HG02840 (cell line): ENCODE measurements at regions not wholly inside any gene's neighbourhood (a gene's known extent, or its start where the extent isn't known, plus 50 kb on each side); places are given as distances from the start of the nearest gene placed in this dataset.

Source experiments
- ATAC-seq: cut with Tn5 transposase; IDR thresholded peaks from one replicate; pipeline ENCODE4 v1.9.1; 2021; ENCODE audit warnings: mild to moderate bottlenecking, moderate library complexity, moderate number of reproducible peaks; ENCODE audit not compliant: unreplicated experiment, low FRiP score

DNA sequence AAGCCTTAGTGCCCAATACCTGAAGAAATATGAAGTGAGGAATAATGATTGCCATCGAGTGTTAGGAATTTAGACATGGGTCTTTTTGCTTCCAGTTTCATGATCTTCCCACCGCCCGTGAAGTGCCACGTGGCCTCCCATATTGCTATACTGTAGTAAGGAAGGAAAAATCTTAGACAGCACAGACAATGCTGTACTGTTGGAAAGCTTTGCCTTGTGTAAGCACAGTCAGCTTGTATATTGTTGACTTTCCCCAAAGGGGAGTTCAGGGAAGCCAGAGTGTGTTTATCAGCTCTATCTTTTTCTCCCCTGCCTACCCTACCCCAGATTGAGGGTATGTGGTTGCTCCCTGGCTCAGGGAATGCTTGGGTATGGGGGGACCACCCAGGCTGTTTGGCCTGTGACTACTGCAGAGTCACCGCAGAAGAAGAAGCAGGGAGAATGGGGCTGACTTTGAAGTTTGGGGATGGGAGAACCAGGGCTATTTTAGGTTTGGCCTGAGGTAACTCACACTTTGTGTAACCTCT lies 161.8 kb upstream of the MEF2C start:
- no peak for ATAC-seq

DNA sequence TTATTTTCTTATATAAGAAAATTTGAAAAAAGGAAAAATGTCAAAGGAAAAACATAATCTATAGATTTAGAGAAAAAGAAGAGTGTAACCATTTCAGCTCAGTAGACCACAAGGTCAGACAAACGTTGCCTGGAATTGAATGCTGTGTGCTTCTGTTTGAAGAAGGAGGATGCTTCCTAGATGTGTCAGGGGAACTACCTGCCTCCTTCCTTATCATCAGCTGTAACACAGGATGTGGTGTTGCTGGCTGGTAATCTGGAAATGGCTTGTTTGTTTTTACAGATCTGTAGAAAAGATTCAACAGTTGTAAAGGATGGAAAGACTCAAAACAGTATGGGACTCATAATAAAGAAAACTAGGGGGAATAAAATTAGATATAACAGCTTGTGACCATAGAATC lies 160.7 kb upstream of the MEF2C start:
- no peak for ATAC-seq

GRCh38 chr5:89042746-89043145 lies 159.8 kb upstream of the MEF2C start:
- ATAC-seq: no peak

- no peak for ATAC-seq
Observed at GRCh38 chr5:89041976-89042375, 159.0 kb upstream of the MEF2C start.

- ATAC-seq: no peak
Observed at GRCh38 chr5:89041249-89041779, 158.3 kb upstream of the MEF2C start.

- ATAC-seq: no peak
Observed at GRCh38 chr5:89036704-89037489, 153.9 kb upstream of the MEF2C start.

DNA sequence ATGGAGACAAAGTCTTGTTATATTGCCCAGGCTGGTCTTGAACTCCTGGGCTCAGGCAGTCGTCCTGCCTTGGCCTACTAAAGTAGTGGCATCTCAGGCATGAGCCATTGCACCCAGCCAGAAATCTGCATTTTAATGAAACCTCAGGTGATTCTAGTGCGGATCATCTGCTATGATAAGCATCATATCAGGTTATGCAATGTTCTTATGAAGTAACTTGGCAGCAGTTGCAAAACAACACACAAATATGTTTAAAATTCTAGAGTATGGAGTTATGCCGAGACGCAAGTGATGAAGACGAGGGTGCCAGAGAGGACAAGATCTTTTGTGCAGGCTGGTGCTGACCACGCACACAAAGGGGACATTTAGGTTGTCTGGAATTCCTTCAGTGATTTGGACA lies 153.2 kb upstream of the MEF2C start:
- no peak for ATAC-seq

DNA sequence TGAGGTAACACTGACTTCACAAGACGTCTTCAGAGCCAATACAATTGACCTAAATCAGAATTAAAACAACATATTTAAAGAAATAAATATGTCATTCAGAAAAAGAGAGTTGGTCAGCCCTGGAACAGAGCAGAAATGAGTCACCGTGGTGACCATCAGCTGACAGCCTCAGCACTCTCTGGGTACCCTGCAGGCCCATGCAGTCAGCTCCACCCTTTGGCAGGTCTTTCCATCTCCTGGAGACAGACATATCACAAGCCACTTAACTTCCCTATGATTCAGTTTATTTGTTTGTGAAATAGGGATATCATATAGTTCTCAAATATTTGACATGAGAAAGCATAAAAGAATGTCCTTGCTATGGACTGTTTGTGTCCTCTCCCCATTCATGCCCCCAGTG lies 151.6 kb upstream of the MEF2C start:
- ATAC-seq: no peak

GRCh38 chr5:89030798-89031197 lies 147.8 kb upstream of the MEF2C start:
- ATAC-seq: no peak

GRCh38 chr5:89028595-89029285 lies 145.8 kb upstream of the MEF2C start:
- no peak for ATAC-seq

DNA sequence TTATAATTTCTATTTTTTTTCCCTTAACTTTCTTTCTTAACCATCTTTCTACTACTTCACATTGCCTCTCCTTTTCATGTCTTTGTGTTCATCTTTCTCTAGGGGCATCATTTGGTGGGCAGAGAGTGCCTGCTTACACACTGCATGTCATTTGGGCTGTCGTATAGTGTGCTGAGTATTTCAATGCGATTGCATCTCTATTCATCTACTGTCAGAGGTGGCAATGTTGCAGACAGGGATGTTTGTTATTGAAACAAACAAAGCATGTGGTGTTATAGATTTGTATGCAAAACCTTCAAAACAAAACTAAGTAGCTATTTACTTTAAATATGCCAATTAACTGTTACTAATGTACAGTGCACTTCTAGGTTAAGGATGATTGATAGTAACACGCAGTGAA lies 141.1 kb upstream of the MEF2C start:
- ATAC-seq: no peak

DNA sequence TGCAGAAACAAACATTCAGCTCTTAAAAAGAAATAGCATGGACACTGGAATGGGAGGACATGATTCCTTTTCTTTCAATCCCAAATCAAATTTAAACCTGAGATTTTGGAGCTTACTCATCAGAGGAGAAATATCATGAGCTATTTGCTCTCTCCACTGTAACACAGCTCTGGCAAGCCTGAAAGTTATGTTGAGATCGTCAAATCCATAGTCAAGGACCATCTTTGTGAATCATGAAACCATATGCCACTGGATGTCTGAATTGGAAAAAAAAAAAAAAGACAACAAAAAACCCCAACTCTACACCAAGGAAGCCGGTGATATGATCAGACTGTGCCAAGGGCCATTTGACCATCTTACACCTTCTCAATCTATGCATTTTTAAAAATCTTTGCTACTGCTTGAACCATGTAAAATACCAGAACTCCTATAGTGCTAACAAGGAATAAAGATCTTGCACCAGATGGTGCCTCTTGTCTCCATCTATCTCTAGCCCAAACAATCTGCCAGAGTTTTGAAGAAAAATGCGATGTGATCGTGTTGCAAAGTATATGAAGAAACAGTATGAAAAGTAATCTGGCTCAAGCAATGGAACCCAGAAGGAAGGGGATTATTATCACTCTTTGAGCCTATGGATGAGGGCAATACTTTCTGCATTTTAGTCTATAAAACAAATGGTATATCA lies 138.1 kb upstream of the MEF2C start:
- no peak for ATAC-seq

DNA sequence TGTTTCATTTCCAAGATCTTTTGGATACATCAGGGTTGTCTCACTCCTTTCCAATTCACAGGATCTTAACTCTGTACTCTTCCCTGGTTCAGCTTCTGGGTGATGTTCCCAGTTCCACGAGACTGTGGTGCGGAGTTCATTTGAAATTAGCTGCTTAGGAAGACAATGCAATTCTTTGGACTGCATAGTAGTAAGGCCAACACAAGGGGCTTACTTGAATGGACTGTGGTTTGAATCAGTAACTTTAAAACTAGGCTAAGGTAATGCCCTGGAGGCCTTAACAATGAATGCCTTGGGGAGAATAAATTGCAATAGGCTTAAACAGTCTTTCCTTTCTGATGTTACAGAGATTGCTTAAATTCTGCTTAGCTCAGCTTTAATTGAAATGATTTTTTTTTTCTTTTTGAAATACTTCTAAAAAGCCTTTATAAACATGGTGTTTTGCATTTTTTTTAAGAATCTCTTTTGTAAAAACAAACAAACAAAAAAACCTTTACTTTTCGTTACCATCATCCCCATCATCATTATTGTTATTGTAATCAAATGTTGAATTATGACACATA lies 133.8 kb upstream of the MEF2C start:
- ATAC-seq: no peak

DNA sequence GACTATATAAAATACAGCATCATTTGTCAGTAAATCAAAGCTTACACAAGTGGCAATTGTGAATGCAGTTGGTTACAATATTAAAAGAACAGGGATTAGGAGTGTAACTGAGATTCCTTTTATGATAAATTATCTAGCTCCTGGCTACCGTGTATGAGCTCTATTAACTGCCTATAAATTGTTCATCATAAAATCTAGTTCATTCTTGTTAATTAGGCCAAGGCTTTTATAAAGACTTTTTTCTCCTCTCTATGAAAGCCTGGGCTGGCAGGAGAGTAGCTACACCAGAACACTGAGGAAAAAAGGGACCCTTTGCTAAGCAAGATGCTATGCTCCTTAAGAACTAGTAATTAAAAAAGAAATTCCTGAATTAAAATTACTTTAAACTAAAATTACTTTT lies 132.4 kb upstream of the MEF2C start:
- no peak for ATAC-seq

GRCh38 chr5:89011778-89012711 lies 129.1 kb upstream of the MEF2C start:
- no peak for ATAC-seq

DNA sequence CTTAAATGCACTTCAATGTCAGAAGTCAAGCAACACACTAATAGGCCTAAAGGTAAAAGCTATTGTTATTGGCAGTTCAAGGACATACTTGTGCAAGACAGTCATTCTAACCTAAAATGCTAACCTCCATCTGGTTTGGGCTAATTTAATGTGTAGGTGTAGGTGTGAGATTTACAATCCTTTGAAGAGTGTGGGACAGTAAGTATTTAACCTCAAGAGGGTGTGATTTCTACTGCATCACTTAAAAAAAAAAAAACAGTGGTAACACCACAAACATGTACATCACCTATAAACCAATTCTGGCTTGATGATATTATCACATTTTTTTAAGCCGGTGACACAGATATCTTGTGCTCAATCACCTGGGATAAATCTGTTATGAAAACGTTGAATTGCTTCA lies 127.5 kb upstream of the MEF2C start:
- no peak for ATAC-seq

DNA sequence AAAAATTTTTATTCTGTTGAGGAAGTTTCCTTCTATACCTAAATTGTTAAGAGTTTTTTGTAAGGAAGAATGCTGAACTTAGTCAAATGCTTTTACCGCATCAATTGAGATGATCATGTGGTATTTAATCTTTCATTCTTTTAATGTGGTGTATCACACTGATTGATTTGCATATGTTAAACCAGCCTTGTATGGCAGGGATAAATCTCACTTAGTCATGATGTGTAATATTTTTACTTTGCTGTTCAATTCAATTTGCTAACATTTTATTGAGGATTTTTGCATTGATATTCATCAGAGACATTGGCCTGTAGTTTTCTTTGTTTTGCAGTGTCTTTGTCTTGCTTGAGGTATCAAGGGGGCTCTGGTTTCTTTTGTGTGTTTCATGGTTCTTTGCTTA lies 125.3 kb upstream of the MEF2C start:
- no peak for ATAC-seq

DNA sequence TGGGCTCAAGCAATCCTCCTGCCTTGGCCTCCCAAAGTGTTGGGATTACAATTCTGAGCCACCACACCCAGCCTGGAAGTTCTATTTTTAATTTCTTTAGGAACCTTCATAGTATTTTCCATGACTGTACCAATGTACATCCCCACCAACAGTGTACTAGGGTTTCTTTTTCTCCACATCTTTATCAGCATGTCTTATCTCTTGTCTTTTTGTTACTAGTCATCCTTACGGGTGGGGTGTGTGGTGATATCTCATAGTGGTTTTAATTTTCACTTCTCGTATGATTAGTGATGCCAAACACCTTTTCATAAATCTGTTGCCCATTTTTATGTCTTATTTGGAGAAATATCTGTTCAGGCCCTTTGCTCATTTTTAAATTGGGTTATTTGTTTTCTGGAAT lies 123.0 kb upstream of the MEF2C start:
- no peak for ATAC-seq

DNA sequence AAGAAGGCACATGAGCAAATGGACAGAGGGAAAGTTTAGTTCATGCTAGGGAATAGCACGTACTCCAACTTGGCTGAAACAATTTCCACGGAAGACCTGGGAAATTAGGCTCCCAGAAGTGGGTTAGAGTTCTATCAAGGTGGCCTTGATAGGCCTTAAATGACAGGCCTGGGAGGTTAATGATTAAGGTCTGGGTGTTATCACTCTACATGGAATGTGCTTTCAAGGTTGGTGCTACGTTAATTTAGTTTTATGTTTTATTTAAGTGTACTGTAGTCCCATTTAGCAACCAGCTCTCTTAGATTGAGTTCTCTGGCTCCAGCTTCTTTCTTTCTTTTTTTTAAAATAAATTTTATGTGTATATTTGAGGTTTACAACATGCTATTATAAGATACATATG lies 121.4 kb upstream of the MEF2C start:
- ATAC-seq: no peak

DNA sequence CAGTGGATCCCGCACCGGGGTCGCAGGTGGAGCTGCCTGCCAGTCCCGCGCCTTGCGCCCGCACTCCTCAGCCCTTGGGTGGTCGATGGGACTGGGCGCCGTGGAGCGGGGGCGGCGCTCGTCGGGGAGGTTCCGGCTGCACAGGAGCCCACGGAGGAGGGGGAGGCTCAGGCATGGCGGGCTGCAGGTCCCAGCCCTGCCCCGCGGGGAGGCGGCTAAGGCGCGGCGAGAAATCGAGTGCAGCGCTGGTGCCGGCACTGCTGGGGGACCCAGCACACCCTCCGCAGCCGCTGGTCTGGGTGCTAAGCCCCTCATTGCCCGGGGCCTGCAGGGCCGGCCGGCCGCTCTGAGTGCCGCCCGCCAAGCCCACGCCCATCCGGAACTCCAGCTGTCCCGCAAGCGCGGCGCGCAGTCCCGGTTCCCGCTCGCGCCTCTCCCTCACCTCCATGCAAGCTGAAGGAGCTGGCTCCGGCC lies 120.6 kb upstream of the MEF2C start:
- ATAC-seq: no peak
